WTC11 (cell line): ENCODE measurements at regions not wholly inside any gene's neighbourhood (a gene's known extent, or its start where the extent isn't known, plus 50 kb on each side); places are given as distances from the start of the nearest gene placed in this dataset.
A peak's percentile ranks its signal among the peaks of the same experiment; 100 is the strongest.

Source experiments
- ATAC-seq: fragments of 200-7000 bp; cut with Tn5 transposase; 2 replicates; pipeline ENCODE4 v1.10.0; 2021; ENCODE audit warnings: mild to moderate bottlenecking, moderate library complexity
- CTCF ChIA-PET: fragments of 300-600 bp; sonication (Branson Sonifier 250); formaldehyde crosslinking; loops from one replicate; lab custom pipeline; 2021; ENCODE audit warnings: antibody characterized with exemption; lab: Charles Lee
- POLR2A ChIA-PET: fragments of 350-600 bp; sonication (Branson Sonifier 250); formaldehyde crosslinking; loops from one replicate; lab custom pipeline; 2021; ENCODE audit warnings: antibody characterized with exemption; lab: Charles Lee
- DNase-seq: peaks from one replicate; pipeline ENCODE4 v3.0.0; 2021; ENCODE audit warnings: low spot score
- H3K27ac Mint-ChIP-seq: 2 replicates; pipeline ENCODE4 v1.8.0; 2021; ENCODE audit warnings: mixed read lengths
- H3K27me3 Mint-ChIP-seq: 2 replicates; pipeline ENCODE4 v1.8.0; 2021; ENCODE audit warnings: low read depth, mild to moderate bottlenecking, moderate library complexity, mixed read lengths
- H3K36me3 Mint-ChIP-seq: 2 replicates; pipeline ENCODE4 v1.8.0; 2021; ENCODE audit warnings: mixed read lengths
- H3K4me1 Mint-ChIP-seq: 2 replicates; pipeline ENCODE4 v1.8.0; 2022; ENCODE audit warnings: mixed read lengths
- H3K4me3 Mint-ChIP-seq: 2 replicates; pipeline ENCODE4 v1.8.0; 2021; ENCODE audit warnings: mild to moderate bottlenecking, moderate library complexity, mixed read lengths
- H3K9me3 Mint-ChIP-seq: 2 replicates; pipeline ENCODE4 v1.8.0; 2021; ENCODE audit warnings: mixed read lengths
- AR ChIP-seq: fragments of 250-450 bp; sonication (Bioruptor Pico); IDR thresholded peaks from 2 replicates; pipeline ENCODE4 v1.9.0; 2021; ENCODE audit warnings: mild to moderate bottlenecking
- ATF1 ChIP-seq: sonication (generic); formaldehyde crosslinking; IDR thresholded peaks from 2 replicates; pipeline ENCODE4 v1.8.1; 2023; ENCODE audit warnings: mild to moderate bottlenecking, moderate library complexity, missing genetic modification reagents
- EMX1 ChIP-seq: fragments of 250-450 bp; sonication (Bioruptor Pico); IDR thresholded peaks from 2 replicates; pipeline ENCODE4 v1.8.0; 2021; ENCODE audit warnings: mild to moderate bottlenecking
- FOXJ3 ChIP-seq: sonication (generic); formaldehyde crosslinking; IDR thresholded peaks from 2 replicates; pipeline ENCODE4 v1.9.0; 2021; ENCODE audit warnings: missing genetic modification reagents, mild to moderate bottlenecking, borderline replicate concordance
- FOXP4 ChIP-seq: sonication (generic); formaldehyde crosslinking; IDR thresholded peaks from 2 replicates; pipeline ENCODE4 v1.8.0; 2022; ENCODE audit warnings: mild to moderate bottlenecking, missing genetic modification reagents
- GABPB1 ChIP-seq: sonication (generic); formaldehyde crosslinking; IDR thresholded peaks from 2 replicates; pipeline ENCODE4 v1.8.1; 2023; ENCODE audit warnings: mild to moderate bottlenecking, missing genetic modification reagents
- GRHL2 ChIP-seq: fragments of 250-450 bp; sonication (Bioruptor Pico); IDR thresholded peaks from 2 replicates; pipeline ENCODE4 v1.8.0; 2022; ENCODE audit warnings: mild to moderate bottlenecking, moderate library complexity; ENCODE audit not compliant: insufficient replicate concordance, severe bottlenecking
- IRF2 ChIP-seq: sonication (generic); formaldehyde crosslinking; IDR thresholded peaks from 2 replicates; pipeline ENCODE4 v1.8.0; 2022; ENCODE audit warnings: low read depth, missing genetic modification reagents, borderline replicate concordance
- MAX ChIP-seq: sonication (generic); formaldehyde crosslinking; IDR thresholded peaks from 2 replicates; pipeline ENCODE4 v1.8.0; 2022; ENCODE audit warnings: mild to moderate bottlenecking, missing genetic modification reagents
- MXD4 ChIP-seq: fragments of 250-450 bp; sonication (Bioruptor Pico); IDR thresholded peaks from 2 replicates; pipeline ENCODE4 v1.8.0; 2021; ENCODE audit warnings: mild to moderate bottlenecking, moderate library complexity, borderline replicate concordance
- RORB ChIP-seq: fragments of 250-450 bp; sonication (Bioruptor Pico); IDR thresholded peaks from 2 replicates; pipeline ENCODE4 v1.9.0; 2021; ENCODE audit warnings: mild to moderate bottlenecking
- SOX15 ChIP-seq: fragments of 250-450 bp; sonication (Bioruptor Pico); IDR thresholded peaks from 2 replicates; pipeline ENCODE4 v1.9.0; 2021; ENCODE audit warnings: mild to moderate bottlenecking
- USF1 ChIP-seq: sonication (generic); formaldehyde crosslinking; IDR thresholded peaks from 2 replicates; pipeline ENCODE4 v1.8.0; 2022; ENCODE audit warnings: mild to moderate bottlenecking, missing genetic modification reagents
- USF2 ChIP-seq: sonication (generic); formaldehyde crosslinking; IDR thresholded peaks from 2 replicates; pipeline ENCODE4 v1.8.1; 2023; ENCODE audit warnings: mild to moderate bottlenecking, missing genetic modification reagents, moderate library complexity
- ZNF138 ChIP-seq: sonication (generic); formaldehyde crosslinking; conservative IDR thresholded peaks from 2 replicates; pipeline ENCODE4 v1.8.1; 2022; ENCODE audit warnings: mild to moderate bottlenecking, moderate library complexity, missing genetic modification reagents
- ZNF232 ChIP-seq: sonication (generic); formaldehyde crosslinking; IDR thresholded peaks from 2 replicates; pipeline ENCODE4 v1.8.0; 2022; ENCODE audit warnings: mild to moderate bottlenecking, missing genetic modification reagents
- ZNF281 ChIP-seq: sonication (generic); formaldehyde crosslinking; IDR thresholded peaks from 2 replicates; pipeline ENCODE4 v1.8.0; 2023; ENCODE audit warnings: mild to moderate bottlenecking, missing genetic modification reagents
- ZNF416 ChIP-seq: fragments of 250-450 bp; sonication (Bioruptor Pico); IDR thresholded peaks from 2 replicates; pipeline ENCODE4 v1.9.0; 2021; ENCODE audit warnings: mild to moderate bottlenecking, inconsistent platforms
- ZNF532 ChIP-seq: fragments of 250-450 bp; sonication (Bioruptor Pico); IDR thresholded peaks from 2 replicates; pipeline ENCODE4 v1.9.0; 2021; ENCODE audit warnings: mild to moderate bottlenecking, borderline replicate concordance
- TF ChIP-seq, protein P1 (sequence below): sonication (generic); formaldehyde crosslinking; IDR thresholded peaks from 2 replicates; pipeline ENCODE4 v1.8.1; 2023; ENCODE audit warnings: mild to moderate bottlenecking, missing genetic modification reagents, moderate library complexity

DNA sequence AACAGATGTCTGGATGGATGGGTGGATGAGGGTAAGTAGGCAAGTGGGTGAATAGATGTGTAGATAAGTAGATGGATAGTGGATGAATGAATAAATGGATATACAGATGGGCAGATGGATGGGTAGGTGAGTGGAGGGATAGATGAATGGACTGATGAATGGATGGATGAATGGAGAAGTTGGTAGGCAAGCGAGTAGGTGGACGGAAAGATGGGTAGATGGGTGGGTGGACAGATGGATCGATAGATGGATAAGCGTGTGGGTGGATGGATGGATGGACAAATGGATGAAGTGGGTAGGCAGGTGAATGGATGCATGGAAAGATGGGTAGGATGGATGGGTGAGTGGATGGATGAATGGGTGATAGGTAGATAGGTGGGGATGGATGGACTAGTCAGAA lies 393.2 kb downstream of the SHANK2 start (continued):
- TF ChIP-seq RORB (CRISPR knock-in tag) (no peak), USF1 (CRISPR knock-in tag) (no peak), ZNF281 (CRISPR knock-in tag) (no peak), ZNF138 (CRISPR knock-in tag) (no peak), ZNF232 (CRISPR knock-in tag) (no peak), ZNF416 (CRISPR knock-in tag) (no peak), EMX1 (no peak), GABPB1 (CRISPR knock-in tag) (no peak), USF2 (CRISPR knock-in tag) (no peak), FOXJ3 (CRISPR knock-in tag) (no peak)

DNA sequence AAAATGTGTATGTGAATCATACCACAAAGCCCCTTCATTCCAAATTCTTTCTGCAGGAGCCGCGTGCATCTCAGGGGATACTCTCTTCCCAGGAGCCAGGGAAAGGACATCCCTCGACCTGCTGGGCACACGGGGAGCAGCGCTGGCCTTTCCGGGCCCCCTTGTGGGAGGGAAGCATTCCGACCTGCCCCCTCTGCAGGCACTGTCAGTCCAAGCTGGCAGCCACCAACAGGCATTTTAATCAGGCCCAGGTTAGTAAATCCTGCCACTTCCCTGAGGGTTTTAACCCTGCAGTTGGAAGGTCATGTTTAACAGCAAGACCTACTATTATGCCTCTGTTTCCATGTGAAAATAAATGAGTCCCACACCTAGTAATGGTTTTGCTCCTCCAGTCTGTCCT lies 391.5 kb downstream of the SHANK2 start:
- peaks cover 7% of the 10 kb centered on the region for H3K4me1 Mint-ChIP-seq
- H3K27ac Mint-ChIP-seq: no peak overlapping the region
- CTCF ChIA-PET: interaction anchor here (1.3 to 1.7 kb wide), 2 partner anchors 12 to 46 kb away, joined by 3 to 8 read pairs; no protein-coding TSS in a partner anchor
- POLR2A ChIA-PET: no interaction called here
- no peaks in the 10 kb centered on the region for H3K36me3 Mint-ChIP-seq
- no peak overlapping the region for H3K4me3 Mint-ChIP-seq
- no peak for TF ChIP-seq MAX
- no peak for TF ChIP-seq ZNF232 (CRISPR knock-in tag)
- TF ChIP-seq SOX15 (CRISPR knock-in tag): no peak
- TF ChIP-seq GRHL2 (CRISPR knock-in tag): no peak
- no peak for TF ChIP-seq AR
- TF ChIP-seq, protein P1, sequence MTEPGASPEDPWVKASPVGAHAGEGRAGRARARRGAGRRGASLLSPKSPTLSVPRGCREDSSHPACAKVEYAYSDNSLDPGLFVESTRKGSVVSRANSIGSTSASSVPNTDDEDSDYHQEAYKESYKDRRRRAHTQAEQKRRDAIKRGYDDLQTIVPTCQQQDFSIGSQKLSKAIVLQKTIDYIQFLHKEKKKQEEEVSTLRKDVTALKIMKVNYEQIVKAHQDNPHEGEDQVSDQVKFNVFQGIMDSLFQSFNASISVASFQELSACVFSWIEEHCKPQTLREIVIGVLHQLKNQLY (CRISPR knock-in tag): no peak
- TF ChIP-seq MXD4: no peak
- TF ChIP-seq, all 79 proteins: peak for 0
- H3K9me3 Mint-ChIP-seq: no peaks in the 10 kb centered on the region
- H3K27me3 Mint-ChIP-seq: no peaks in the 10 kb centered on the region
- ATAC-seq (peak; percentile 81), DNase-seq (peak; percentile 31)

DNA sequence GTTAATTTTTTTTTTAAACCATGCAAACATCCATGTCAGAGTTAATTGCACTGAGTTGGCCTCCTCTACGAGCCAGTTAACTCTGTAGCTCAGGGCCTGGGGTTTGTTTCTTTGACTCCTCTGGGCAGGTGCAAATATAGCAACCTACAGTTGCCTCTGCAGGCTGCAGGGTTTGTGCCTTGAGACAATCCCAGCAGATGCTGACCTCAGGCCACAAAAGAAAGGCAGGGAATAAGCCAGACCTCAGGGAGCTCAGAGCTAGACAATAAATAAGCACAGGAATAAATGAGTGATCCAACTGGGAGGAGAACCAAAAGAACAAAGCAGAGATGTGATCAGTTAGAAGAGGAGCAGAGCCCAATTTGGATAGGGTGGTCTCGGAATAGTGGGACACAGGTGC lies 390.8 kb downstream of the SHANK2 start:
- ATAC-seq (no peak), DNase-seq (no peak)
- Mint-ChIP-seq H3K4me1 (peaks cover 7% of the 10 kb centered on the region), H3K4me3 (no peak overlapping the region), H3K27me3 (no peaks in the 10 kb centered on the region), H3K9me3 (no peaks in the 10 kb centered on the region), H3K36me3 (no peaks in the 10 kb centered on the region), H3K27ac (no peak overlapping the region)
- CTCF ChIA-PET: interaction anchor here (1.3 to 1.7 kb wide), 2 partner anchors 11 to 47 kb away, joined by 3 to 8 read pairs; no protein-coding TSS in a partner anchor
- POLR2A ChIA-PET: no interaction called here
- TF ChIP-seq ZNF532 (CRISPR knock-in tag) (no peak), ZNF138 (CRISPR knock-in tag) (no peak), FOXP4 (CRISPR knock-in tag) (no peak), IRF2 (no peak), ATF1 (no peak)
